H9 (cell line): ENCODE measurements at regions not wholly inside any gene's neighbourhood (a gene's known extent, or its start where the extent isn't known, plus 50 kb on each side); places are given as distances from the start of the nearest gene placed in this dataset.

Experiments
- DNase-seq: peaks from one replicate; pipeline ENCODE4 v3.0.0-alpha.2; 2017
- H2AFZ ChIP-seq: one replicate; pipeline ENCODE4 v1.6.1; 2013; ENCODE audit warnings: mild to moderate bottlenecking, low read length, control low read depth, moderate library complexity
- H2AK5ac ChIP-seq: 2 replicates; pipeline ENCODE4 v1.6.1; 2013; ENCODE audit warnings: low read length, control low read depth, mixed read lengths; ENCODE audit not compliant: insufficient read length
- H2BK120ac ChIP-seq: one replicate; pipeline ENCODE4 v1.6.1; 2013; ENCODE audit warnings: low read depth, mild to moderate bottlenecking, low read length, control low read depth, inconsistent platforms; ENCODE audit not compliant: poor library complexity, severe bottlenecking
- H2BK12ac ChIP-seq: 2 replicates; pipeline ENCODE4 v1.6.1; 2013; ENCODE audit warnings: low read length, control low read depth, mixed read lengths, low read depth; ENCODE audit not compliant: insufficient read length
- H2BK15ac ChIP-seq: 2 replicates; pipeline ENCODE4 v1.6.1; 2013; ENCODE audit warnings: low read depth, low read length, control low read depth
- H2BK20ac ChIP-seq: one replicate; pipeline ENCODE4 v1.6.1; 2013; ENCODE audit warnings: low read depth, mild to moderate bottlenecking, low read length, control low read depth, inconsistent platforms; ENCODE audit not compliant: poor library complexity, severe bottlenecking
- H2BK5ac ChIP-seq: 2 replicates; pipeline ENCODE4 v1.6.1; 2013; ENCODE audit warnings: low read length, control low read depth, mixed read lengths; ENCODE audit not compliant: insufficient read length
- H3K14ac ChIP-seq: 2 replicates; pipeline ENCODE4 v1.6.1; 2013; ENCODE audit warnings: low read length, control low read depth; ENCODE audit not compliant: insufficient read depth
- H3K18ac ChIP-seq: 2 replicates; pipeline ENCODE4 v1.6.1; 2013; ENCODE audit warnings: low read depth, mild to moderate bottlenecking, mixed read lengths, low read length, control low read depth; ENCODE audit not compliant: insufficient read length
- H3K23ac ChIP-seq: 2 replicates; pipeline ENCODE4 v1.6.1; 2013; ENCODE audit warnings: low read length, control low read depth, mixed read lengths, low read depth; ENCODE audit not compliant: insufficient read length
- H3K23me2 ChIP-seq: 2 replicates; pipeline ENCODE4 v1.6.1; 2013; ENCODE audit warnings: low read depth, mild to moderate bottlenecking, mixed read lengths, low read length, control low read depth; ENCODE audit not compliant: insufficient read length, poor library complexity, severe bottlenecking
- H3K27ac ChIP-seq: 2 replicates; pipeline ENCODE4 v1.5.1; 2013; ENCODE audit warnings: low read length, control low read depth, mixed read lengths, low read depth; ENCODE audit not compliant: insufficient read length
- H3K27me3 ChIP-seq: 2 replicates; pipeline ENCODE4 v1.6.1; 2013; ENCODE audit warnings: low read length, control low read depth, inconsistent platforms; ENCODE audit not compliant: insufficient read depth
- H3K4ac ChIP-seq: 2 replicates; pipeline ENCODE4 v1.6.1; 2013; ENCODE audit warnings: low read depth, mild to moderate bottlenecking, control low read depth, inconsistent platforms, low read length, moderate library complexity
- H3K4me1 ChIP-seq: 2 replicates; pipeline ENCODE4 v1.6.1; 2013; ENCODE audit warnings: low read length, control low read depth, inconsistent platforms; ENCODE audit not compliant: insufficient read depth
- H3K4me2 ChIP-seq: 2 replicates; pipeline ENCODE4 v1.6.1; 2013; ENCODE audit warnings: low read length, control low read depth, mixed read lengths; ENCODE audit not compliant: insufficient read length, insufficient read depth
- H3K56ac ChIP-seq: 2 replicates; pipeline ENCODE4 v1.6.1; 2013; ENCODE audit warnings: low read depth, mild to moderate bottlenecking, mixed read lengths, low read length, control low read depth; ENCODE audit not compliant: insufficient read length
- H3K79me1 ChIP-seq: 2 replicates; pipeline ENCODE4 v1.6.1; 2013; ENCODE audit warnings: low read depth, mild to moderate bottlenecking, moderate library complexity, low read length, control low read depth, inconsistent platforms; ENCODE audit not compliant: insufficient read depth, poor library complexity, severe bottlenecking
- H3K79me2 ChIP-seq: 2 replicates; pipeline ENCODE4 v1.6.1; 2013; ENCODE audit warnings: low read length, control low read depth, inconsistent platforms; ENCODE audit not compliant: insufficient read depth
- H3K9ac ChIP-seq: 2 replicates; pipeline ENCODE4 v1.6.1; 2013; ENCODE audit warnings: low read length, control low read depth, mixed read lengths; ENCODE audit not compliant: insufficient read length; ENCODE audit errors: extremely low read depth
- H3K9me3 ChIP-seq: one replicate; pipeline ENCODE4 v1.6.1; 2013; ENCODE audit warnings: low read depth, low read length, inconsistent platforms; ENCODE audit not compliant: control insufficient read depth
- H3T11ph ChIP-seq: one replicate; pipeline ENCODE4 v1.6.1; 2013; ENCODE audit warnings: mild to moderate bottlenecking, low read length, control low read depth, inconsistent platforms
- H4K20me1 ChIP-seq: one replicate; pipeline ENCODE4 v1.6.1; 2013; ENCODE audit not compliant: control insufficient read depth, insufficient read length, insufficient read depth
- H4K5ac ChIP-seq: 2 replicates; pipeline ENCODE4 v1.6.1; 2013; ENCODE audit warnings: low read depth, mild to moderate bottlenecking, mixed read lengths, low read length, control low read depth; ENCODE audit not compliant: insufficient read length
- H4K8ac ChIP-seq: replicated peaks from 2 replicates; pipeline ENCODE4 v1.6.1; 2013; ENCODE audit warnings: low read length, control low read depth, mixed read lengths, low read depth; ENCODE audit not compliant: insufficient read length
- H4K91ac ChIP-seq: 2 replicates; pipeline ENCODE4 v1.6.1; 2013; ENCODE audit warnings: low read depth, mild to moderate bottlenecking, moderate library complexity, mixed read lengths, low read length, control low read depth; ENCODE audit not compliant: insufficient read length
- H3K27ac Mint-ChIP-seq, 3 experiments: 2 replicates in 2 of 3; 3 replicates in 1 of 3; pipeline ENCODE4 v1.8.0; 2020 to 2021; ENCODE audit warnings: mixed read lengths in 3 of 3, mild to moderate bottlenecking in 1 of 3, moderate library complexity in 1 of 3
- H3K27me3 Mint-ChIP-seq: 2 replicates; pipeline ENCODE4 v1.8.0; 2021; ENCODE audit warnings: low read depth, mild to moderate bottlenecking, moderate library complexity, mixed read lengths
- H3K36me3 Mint-ChIP-seq, 3 experiments: 2 replicates in 2 of 3; 3 replicates in 1 of 3; pipeline ENCODE4 v1.8.0; 2020 to 2021; ENCODE audit warnings: low read depth in 3 of 3, mixed read lengths in 3 of 3; ENCODE audit not compliant: insufficient read depth in 1 of 3
- H3K4me1 Mint-ChIP-seq, 2 experiments: 2 replicates each; pipeline ENCODE4 v1.8.0; 2020; ENCODE audit warnings: mixed read lengths in 2 of 2
- H3K4me3 Mint-ChIP-seq, 2 experiments: 2 replicates in 1 of 2; 3 replicates in 1 of 2; pipeline ENCODE4 v1.8.0; 2020 to 2021; ENCODE audit warnings: mild to moderate bottlenecking in 2 of 2, mixed read lengths in 2 of 2, moderate library complexity in 1 of 2
- H3K9me3 Mint-ChIP-seq, 2 experiments: 2 replicates in 1 of 2; 3 replicates in 1 of 2; pipeline ENCODE4 v1.8.0; 2020; ENCODE audit warnings: mild to moderate bottlenecking in 2 of 2, mixed read lengths in 2 of 2, moderate library complexity in 1 of 2
- WGBS: extraction: QIAGEN DNeasy Blood & Tissue Kit; methylation state at CpG from one replicate; pipeline ENCODE4 v1.1.7; 2013; ENCODE audit warnings: missing lambda C conversion rate, low lambda C conversion rate, mixed read lengths; ENCODE audit not compliant: insufficient read length; ENCODE audit errors: extremely low coverage; 5-methylcytosine and 5-hydroxymethylcytosine counted together
- TF ChIP-seq, protein P1 (sequence below): fragments of 200-600 bp; sonication (generic); conservative IDR thresholded peaks from 3 replicates; pipeline ENCODE4 v1.8.0; 2021; ENCODE audit warnings: antibody characterized with exemption, mild to moderate bottlenecking

DNA sequence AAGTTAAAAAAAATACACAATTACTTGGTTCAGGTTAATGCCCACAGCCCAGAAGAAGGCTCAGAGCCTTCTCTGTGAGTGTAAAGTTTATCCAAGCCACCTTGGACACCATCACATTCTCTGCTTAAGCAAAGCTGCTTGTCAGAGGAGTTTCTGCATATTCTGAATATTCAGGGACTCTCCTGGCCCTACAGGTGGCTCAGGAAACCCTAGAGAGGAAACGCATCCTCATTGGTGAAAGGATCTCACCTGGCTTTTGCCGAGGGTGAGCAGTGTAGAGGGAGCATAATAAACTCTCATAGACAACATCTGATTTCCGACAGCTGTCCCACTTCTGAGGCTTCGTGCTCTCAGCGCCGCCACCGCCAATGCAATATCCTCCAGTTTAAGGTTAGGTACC is 239.9 kb upstream of the TSHZ3 start:
- Histone ChIP-seq H3K4me2 (no peak overlapping the region), H3K23ac (no peak overlapping the region), H3K27ac (no peak overlapping the region), H4K20me1 (no peaks in the 10 kb centered on the region), H4K91ac (no peak overlapping the region), H3K27me3 (no peaks in the 10 kb centered on the region), H3K79me2 (no peaks in the 10 kb centered on the region), H3T11ph (no peak overlapping the region), H3K23me2 (no peaks in the 10 kb centered on the region), H3K4me1 (peaks cover 2% of the 10 kb centered on the region; the same call in 1 of the 2 replicates), H2BK120ac (no peak overlapping the region), H2AK5ac (no peak overlapping the region), H3K9ac (no peak overlapping the region), H2BK5ac (no peak overlapping the region), H2BK12ac (no peak overlapping the region), H2BK15ac (no peak overlapping the region), H2BK20ac (no peak overlapping the region), H3K18ac (no peak overlapping the region), H4K5ac (no peak overlapping the region), H3K14ac (no peak overlapping the region), H2AFZ (no peak overlapping the region), H3K79me1 (no peaks in the 10 kb centered on the region), H3K9me3 (no peaks in the 10 kb centered on the region), H4K8ac (no peak overlapping the region), H3K4ac (no peak overlapping the region), H3K56ac (no peak overlapping the region)
- Mint-ChIP-seq H3K4me1 (peaks cover 17 to 20% of the 10 kb centered on the region in 2 experiments), H3K4me3 (no peak overlapping the region), H3K36me3 (peaks cover 0 to 3% (median 3%) of the 10 kb centered on the region in 3 experiments; a peak in 3 of 7 replicates), H3K27ac (peak overlapping the region in 2 of 3 experiments; percentile 16 to 85; a peak in 2 of 7 replicates), H3K9me3 (peaks cover 0 to 5% of the 10 kb centered on the region in 2 experiments; a peak in 2 of 5 replicates), H3K27me3 (no peaks in the 10 kb centered on the region; the same call in none of the 2 replicates)
- TF ChIP-seq, protein P1, sequence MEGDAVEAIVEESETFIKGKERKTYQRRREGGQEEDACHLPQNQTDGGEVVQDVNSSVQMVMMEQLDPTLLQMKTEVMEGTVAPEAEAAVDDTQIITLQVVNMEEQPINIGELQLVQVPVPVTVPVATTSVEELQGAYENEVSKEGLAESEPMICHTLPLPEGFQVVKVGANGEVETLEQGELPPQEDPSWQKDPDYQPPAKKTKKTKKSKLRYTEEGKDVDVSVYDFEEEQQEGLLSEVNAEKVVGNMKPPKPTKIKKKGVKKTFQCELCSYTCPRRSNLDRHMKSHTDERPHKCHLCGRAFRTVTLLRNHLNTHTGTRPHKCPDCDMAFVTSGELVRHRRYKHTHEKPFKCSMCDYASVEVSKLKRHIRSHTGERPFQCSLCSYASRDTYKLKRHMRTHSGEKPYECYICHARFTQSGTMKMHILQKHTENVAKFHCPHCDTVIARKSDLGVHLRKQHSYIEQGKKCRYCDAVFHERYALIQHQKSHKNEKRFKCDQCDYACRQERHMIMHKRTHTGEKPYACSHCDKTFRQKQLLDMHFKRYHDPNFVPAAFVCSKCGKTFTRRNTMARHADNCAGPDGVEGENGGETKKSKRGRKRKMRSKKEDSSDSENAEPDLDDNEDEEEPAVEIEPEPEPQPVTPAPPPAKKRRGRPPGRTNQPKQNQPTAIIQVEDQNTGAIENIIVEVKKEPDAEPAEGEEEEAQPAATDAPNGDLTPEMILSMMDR: no peak
- no CpG with 5 or more reads among the region's 7 CpGs for WGBS
- peak; percentile 57 for DNase-seq
